ENCODE measurements at regions not wholly inside any gene's neighbourhood (a gene's known extent, or its start where the extent isn't known, plus 50 kb on each side); places are given as distances from the start of the nearest gene placed in this dataset.

GRCh38 chr1:115199416-115200132, 110.3 kb upstream of the TSPAN2 start:
- H3F3A ChIP-seq (ENCODE audit: control insufficient read depth, insufficient read depth) = no peaks in the 10 kb centered on the region
- H3K27me3 ChIP-seq (ENCODE audit: control insufficient read depth, low read length) = no peaks in the 10 kb centered on the region
- H3K36me3 ChIP-seq (ENCODE audit: control insufficient read depth, low read length) = no peaks in the 10 kb centered on the region
- no peaks in the 10 kb centered on the region for H3K4me1 ChIP-seq (ENCODE audit: control insufficient read depth, low read length)
- H3K27ac ChIP-seq (ENCODE audit: low read depth, low read length) = no peak overlapping the region
- no peaks in the 10 kb centered on the region for H3K9me3 ChIP-seq (ENCODE audit: control insufficient read depth, insufficient read depth, low read length)
- H3K9me2 ChIP-seq (replicated peaks; ENCODE audit: control insufficient read depth, low read length) = 0 out of 2 replicates have a peak, but pooled peaks cover 2% of the 10 kb centered on the region
- no peaks in the 10 kb centered on the region for H3K79me2 ChIP-seq (ENCODE audit: control insufficient read depth, low read length)
- H3K4me3 ChIP-seq (ENCODE audit: low read length) = no peak overlapping the region
- H3K4me2 ChIP-seq (ENCODE audit: low read length) = no peak overlapping the region
- no peaks in the 10 kb centered on the region for H4K20me1 ChIP-seq (ENCODE audit: control insufficient read depth, insufficient read depth, low read depth, low read length)
- TF ChIP-seq EZH2phosphoT487 (IDR thresholded peaks at IDR 0.05; ENCODE audit: borderline replicate concordance, low read length) (no peak), CTCF (IDR thresholded peaks at IDR 0.05; ENCODE audit: low read depth, low read length, poor library complexity, severe bottlenecking) (no peak)

- TF ChIP-seq CTCF (IDR thresholded peaks at IDR 0.05; ENCODE audit: low read depth, low read length, poor library complexity, severe bottlenecking) (no peak), EZH2phosphoT487 (IDR thresholded peaks at IDR 0.05; ENCODE audit: borderline replicate concordance, low read length) (no peak)
- Histone ChIP-seq H4K20me1 (ENCODE audit: control insufficient read depth, insufficient read depth, low read depth, low read length) (no peaks in the 10 kb centered on the region), H3F3A (ENCODE audit: control insufficient read depth, insufficient read depth) (no peaks in the 10 kb centered on the region), H3K27ac (ENCODE audit: low read depth, low read length) (no peak overlapping the region), H3K4me1 (ENCODE audit: control insufficient read depth, low read length) (no peaks in the 10 kb centered on the region), H3K9me2 (replicated peaks; ENCODE audit: control insufficient read depth, low read length) (0 out of 2 replicates have a peak, but pooled peaks cover 2% of the 10 kb centered on the region), H3K36me3 (ENCODE audit: control insufficient read depth, low read length) (no peaks in the 10 kb centered on the region), H3K4me3 (ENCODE audit: low read length) (no peak overlapping the region), H3K27me3 (ENCODE audit: control insufficient read depth, low read length) (no peaks in the 10 kb centered on the region), H3K79me2 (ENCODE audit: control insufficient read depth, low read length) (no peaks in the 10 kb centered on the region), H3K9me3 (ENCODE audit: control insufficient read depth, insufficient read depth, low read length) (no peaks in the 10 kb centered on the region), H3K4me2 (ENCODE audit: low read length) (no peak overlapping the region)
Observed at GRCh38 chr1:115198938-115199337, 109.6 kb upstream of the TSPAN2 start.

GRCh38 chr1:115196296-115196695, 107.0 kb upstream of the TSPAN2 start:
- no peaks in the 10 kb centered on the region for H3K4me1 ChIP-seq (ENCODE audit: control insufficient read depth, low read length)
- H3F3A ChIP-seq (ENCODE audit: control insufficient read depth, insufficient read depth) = no peaks in the 10 kb centered on the region
- H3K27me3 ChIP-seq (ENCODE audit: control insufficient read depth, low read length) = no peaks in the 10 kb centered on the region
- H3K27ac ChIP-seq (ENCODE audit: low read depth, low read length) = no peak overlapping the region
- H3K36me3 ChIP-seq (ENCODE audit: control insufficient read depth, low read length) = no peaks in the 10 kb centered on the region
- H3K79me2 ChIP-seq (ENCODE audit: control insufficient read depth, low read length) = no peaks in the 10 kb centered on the region
- no peaks in the 10 kb centered on the region for H4K20me1 ChIP-seq (ENCODE audit: control insufficient read depth, insufficient read depth, low read depth, low read length)
- H3K4me3 ChIP-seq (ENCODE audit: low read length) = no peak overlapping the region
- TF ChIP-seq CTCF (IDR thresholded peaks at IDR 0.05; ENCODE audit: low read depth, low read length, poor library complexity, severe bottlenecking) = no peak
- TF ChIP-seq EZH2phosphoT487 (IDR thresholded peaks at IDR 0.05; ENCODE audit: borderline replicate concordance, low read length) = no peak
- H3K9me3 ChIP-seq (ENCODE audit: control insufficient read depth, insufficient read depth, low read length) = no peaks in the 10 kb centered on the region
- 0 out of 2 replicates have a peak, but pooled peaks cover 2% of the 10 kb centered on the region for H3K9me2 ChIP-seq (replicated peaks; ENCODE audit: control insufficient read depth, low read length)
- no peak overlapping the region for H3K4me2 ChIP-seq (ENCODE audit: low read length)

Measured in DOHH2 (cell line).